ENCODE measurements at regions not wholly inside any gene's neighbourhood (a gene's known extent, or its start where the extent isn't known, plus 50 kb on each side); places are given as distances from the start of the nearest gene placed in this dataset.

GRCh38 chr2:16180631-16181030 lies 240.3 kb downstream of the MYCN start:
- peaks cover 0 to 5% of the 10 kb centered on the region in 2 experiments for H3K9me3 ChIP-seq (ENCODE audit: control insufficient read depth in 1 of 2, insufficient read depth in 1 of 2, low read length in 2 of 2)
- Mint-ChIP-seq H3K4me1 (ENCODE audit: low read depth) (no peaks in the 10 kb centered on the region), H3K9me3 (no peaks in the 10 kb centered on the region), H3K27me3 (peaks cover 4% of the 10 kb centered on the region), H3K36me3 (ENCODE audit: low read depth) (no peaks in the 10 kb centered on the region), H3K4me3 (no peak overlapping the region), H3K27ac (no peak overlapping the region)
- DNase-seq (no peak), ATAC-seq (ENCODE audit: poor library complexity) (no peak)
- H3K27me3 ChIP-seq (ENCODE audit: control insufficient read depth in 1 of 2, insufficient read depth in 2 of 2, low read length in 2 of 2) = no peaks in the 10 kb centered on the region
- no peak for TF ChIP-seq CTCF (IDR thresholded peaks at IDR 0.05)
- intact Hi-C loops (cut with DNase I, micrococcal nuclease) = no loop called here
- H3K4me3 ChIP-seq (ENCODE audit: low read length) = no peak overlapping the region
- no peaks in the 10 kb centered on the region for H3K36me3 ChIP-seq (ENCODE audit: insufficient read depth, low read length)
- H3K27ac ChIP-seq (ENCODE audit: low read depth in 1 of 2, low read length in 2 of 2) = no peak overlapping the region
- no peaks in the 10 kb centered on the region for H3K4me1 ChIP-seq (ENCODE audit: insufficient read depth, low read length)
- ChIA-PET POLR2A (no interaction called here), CTCF (no interaction called here)

- Mint-ChIP-seq H3K9me3 (no peaks in the 10 kb centered on the region), H3K27ac (no peak overlapping the region), H3K4me3 (no peak overlapping the region), H3K4me1 (ENCODE audit: low read depth) (no peaks in the 10 kb centered on the region), H3K27me3 (peaks cover 4% of the 10 kb centered on the region), H3K36me3 (ENCODE audit: low read depth) (no peaks in the 10 kb centered on the region)
- peaks cover 0 to 4% of the 10 kb centered on the region in 2 experiments for H3K9me3 ChIP-seq (ENCODE audit: control insufficient read depth in 1 of 2, insufficient read depth in 1 of 2, low read length in 2 of 2)
- H3K27ac ChIP-seq (ENCODE audit: low read depth in 1 of 2, low read length in 2 of 2) = no peak overlapping the region
- ATAC-seq (ENCODE audit: poor library complexity) (no peak), DNase-seq (no peak)
- POLR2A ChIA-PET = no interaction called here
- intact Hi-C loops (cut with DNase I, micrococcal nuclease) = no loop called here
- CTCF ChIA-PET = no interaction called here
- no peaks in the 10 kb centered on the region for H3K36me3 ChIP-seq (ENCODE audit: insufficient read depth, low read length)
- H3K4me3 ChIP-seq (ENCODE audit: low read length) = no peak overlapping the region
- no peak for TF ChIP-seq CTCF (IDR thresholded peaks at IDR 0.05)
- no peaks in the 10 kb centered on the region for H3K4me1 ChIP-seq (ENCODE audit: insufficient read depth, low read length)
- no peaks in the 10 kb centered on the region for H3K27me3 ChIP-seq (ENCODE audit: control insufficient read depth in 1 of 2, insufficient read depth in 2 of 2, low read length in 2 of 2)
Observed at GRCh38 chr2:16179701-16180416, 239.5 kb downstream of the MYCN start.

- Histone ChIP-seq H3K4me1 (ENCODE audit: insufficient read depth, low read length) (no peaks in the 10 kb centered on the region), H3K36me3 (ENCODE audit: insufficient read depth, low read length) (no peaks in the 10 kb centered on the region), H3K27ac (ENCODE audit: low read depth in 1 of 2, low read length in 2 of 2) (no peak overlapping the region), H3K9me3 (ENCODE audit: control insufficient read depth in 1 of 2, insufficient read depth in 1 of 2, low read length in 2 of 2) (peaks cover 0 to 4% of the 10 kb centered on the region in 2 experiments), H3K4me3 (ENCODE audit: low read length) (no peak overlapping the region), H3K27me3 (ENCODE audit: control insufficient read depth in 1 of 2, insufficient read depth in 2 of 2, low read length in 2 of 2) (no peaks in the 10 kb centered on the region)
- Mint-ChIP-seq H3K27ac (no peak overlapping the region), H3K4me1 (ENCODE audit: low read depth) (no peaks in the 10 kb centered on the region), H3K27me3 (peaks cover 4% of the 10 kb centered on the region), H3K36me3 (ENCODE audit: low read depth) (no peaks in the 10 kb centered on the region), H3K9me3 (no peaks in the 10 kb centered on the region), H3K4me3 (no peak overlapping the region)
- CTCF ChIA-PET = no interaction called here
- intact Hi-C loops (cut with DNase I, micrococcal nuclease) = no loop called here
- DNase-seq = no peak
- TF ChIP-seq CTCF (IDR thresholded peaks at IDR 0.05) = no peak
- ATAC-seq (ENCODE audit: poor library complexity) = no peak
- POLR2A ChIA-PET = no interaction called here
Observed at GRCh38 chr2:16178551-16179130, 238.3 kb downstream of the MYCN start.
